HG02623 (cell line): ENCODE measurements at regions not wholly inside any gene's neighbourhood (a gene's known extent, or its start where the extent isn't known, plus 50 kb on each side); places are given as distances from the start of the nearest gene placed in this dataset.

ENCODE experiments used
- ATAC-seq: cut with Tn5 transposase; IDR thresholded peaks from one replicate; pipeline ENCODE4 v1.9.1; 2021; ENCODE audit warnings: moderate library complexity; ENCODE audit not compliant: unreplicated experiment

GRCh38 chr20:12353842-12354241 lies 436.1 kb downstream of the BTBD3 start:
- ATAC-seq = no peak

GRCh38 chr20:12354725-12355124 lies 437.0 kb downstream of the BTBD3 start:
- no peak for ATAC-seq

GRCh38 chr20:12355185-12355584 lies 437.5 kb downstream of the BTBD3 start:
- no peak for ATAC-seq

GRCh38 chr20:12358006-12358654 lies 440.4 kb downstream of the BTBD3 start:
- no peak for ATAC-seq

GRCh38 chr20:12358655-12359009 lies 440.9 kb downstream of the BTBD3 start:
- no peak for ATAC-seq

GRCh38 chr20:12371990-12372389 lies 454.3 kb downstream of the BTBD3 start:
- no peak for ATAC-seq

- no peak for ATAC-seq
These were observed 454.9 kb downstream of the BTBD3 start for GRCh38 chr20:12372557-12372956.

- ATAC-seq = no peak
These were observed 458.3 kb downstream of the BTBD3 start for GRCh38 chr20:12375967-12376366.

GRCh38 chr20:12383821-12384220 lies 466.1 kb downstream of the BTBD3 start:
- no peak for ATAC-seq

GRCh38 chr20:12386821-12387220 lies 469.1 kb downstream of the BTBD3 start:
- ATAC-seq = no peak

- ATAC-seq = no peak
These were observed 473.4 kb downstream of the BTBD3 start for GRCh38 chr20:12391099-12391498.

- ATAC-seq = no peak
These were observed 477.1 kb downstream of the BTBD3 start for GRCh38 chr20:12394786-12395185.

GRCh38 chr20:12395353-12395752 lies 477.7 kb downstream of the BTBD3 start:
- ATAC-seq = no peak

GRCh38 chr20:12395760-12396159 lies 478.1 kb downstream of the BTBD3 start:
- no peak for ATAC-seq

GRCh38 chr20:12399110-12399836 lies 481.6 kb downstream of the BTBD3 start:
- ATAC-seq = no peak

GRCh38 chr20:12404941-12405340 lies 487.2 kb downstream of the BTBD3 start:
- no peak for ATAC-seq

- ATAC-seq = no peak
These were observed 489.3 kb downstream of the BTBD3 start for GRCh38 chr20:12406978-12407377.

- ATAC-seq = no peak
These were observed 491.8 kb downstream of the BTBD3 start for GRCh38 chr20:12409501-12409900.

GRCh38 chr20:12410783-12411182 lies 493.1 kb downstream of the BTBD3 start:
- ATAC-seq = no peak

- no peak for ATAC-seq
These were observed 493.7 kb downstream of the BTBD3 start for GRCh38 chr20:12411246-12411940.

GRCh38 chr20:12413116-12413515 lies 495.4 kb downstream of the BTBD3 start:
- ATAC-seq = no peak
